CD4-positive, alpha-beta memory T cell (primary cell): ENCODE measurements at regions not wholly inside any gene's neighbourhood (a gene's known extent, or its start where the extent isn't known, plus 50 kb on each side); places are given as distances from the start of the nearest gene placed in this dataset.

Source experiments
- CTCF ChIA-PET: fragments of 350-600 bp; sonication (Branson Sonifier 250); formaldehyde crosslinking; loops from one replicate; lab custom pipeline; 2021; ENCODE audit warnings: inconsistent platforms; ENCODE audit not compliant: partially characterized antibody; lab: Charles Lee
- POLR2A ChIA-PET: fragments of 350-600 bp; sonication (Branson Sonifier 250); formaldehyde crosslinking; loops from one replicate; lab custom pipeline; 2021; ENCODE audit not compliant: partially characterized antibody; lab: Charles Lee
- DNase-seq, 5 donors: peaks; one replicate each; pipeline versions ENCODE4 v3.0.0 to v3.0.0-alpha.2; 2020 to 2022; ENCODE audit warnings: mixed read lengths in 1 of 5
- H3K27ac ChIP-seq: one replicate; pipeline ENCODE4 v1.7.0; 2013; ENCODE audit warnings: low read depth, low read length
- H3K27me3 ChIP-seq: 2 replicates; pipeline ENCODE4 v1.7.0; 2013; ENCODE audit warnings: mild to moderate bottlenecking, low read length, moderate library complexity; ENCODE audit not compliant: insufficient read depth
- H3K36me3 ChIP-seq: 2 replicates; pipeline ENCODE4 v1.7.0; 2013; ENCODE audit warnings: mild to moderate bottlenecking, low read length, moderate library complexity; ENCODE audit not compliant: insufficient read depth
- H3K4me1 ChIP-seq: 2 replicates; pipeline ENCODE4 v1.7.0; 2013; ENCODE audit warnings: mild to moderate bottlenecking, low read length, moderate library complexity; ENCODE audit not compliant: insufficient read depth
- H3K4me3 ChIP-seq, 2 donors: one replicate each; pipeline ENCODE4 v1.7.0; 2013; ENCODE audit warnings: low read length in 2 of 2, mild to moderate bottlenecking in 1 of 2
- H3K9me3 ChIP-seq, 2 donors: one replicate each; pipeline ENCODE4 v1.7.0; 2013; ENCODE audit warnings: low read length in 2 of 2, control low read depth in 1 of 2; ENCODE audit not compliant: control insufficient read depth in 1 of 2
- H3K27ac Mint-ChIP-seq, 7 donors: one replicate each; pipeline ENCODE4 v1.8.0; 2020 to 2021; ENCODE audit warnings: mixed read lengths in 7 of 7, mild to moderate bottlenecking in 6 of 7, inconsistent platforms in 3 of 7, moderate library complexity in 3 of 7
- H3K27me3 Mint-ChIP-seq, 2 donors: one replicate each; pipeline ENCODE4 v1.8.0; 2020 to 2021; ENCODE audit warnings: mixed read lengths in 2 of 2
- H3K36me3 Mint-ChIP-seq, 2 donors: one replicate each; pipeline ENCODE4 v1.8.0; 2020 to 2021; ENCODE audit warnings: mixed read lengths in 2 of 2, inconsistent platforms in 1 of 2, mild to moderate bottlenecking in 1 of 2
- H3K4me1 Mint-ChIP-seq, 4 donors: one replicate each; pipeline ENCODE4 v1.8.0; 2020 to 2021; ENCODE audit warnings: mixed read lengths in 4 of 4, mild to moderate bottlenecking in 1 of 4
- H3K4me3 Mint-ChIP-seq, 8 donors: one replicate each; pipeline ENCODE4 v1.8.0; 2020 to 2021; ENCODE audit warnings: mixed read lengths in 8 of 8, mild to moderate bottlenecking in 7 of 8, moderate library complexity in 6 of 8, inconsistent platforms in 3 of 8
- H3K9me3 Mint-ChIP-seq, 8 donors: one replicate each; pipeline ENCODE4 v1.8.0; 2020 to 2021; ENCODE audit warnings: mixed read lengths in 8 of 8, mild to moderate bottlenecking in 5 of 8, inconsistent platforms in 3 of 8, moderate library complexity in 1 of 8
- intact Hi-C: fragments of 100-400 bp; cut with micrococcal nuclease; formaldehyde crosslinking; loops from one replicate; pipeline ENCODE4 v1.15.1; 2023

GRCh38 chr14:53613404-53614253 lies 343.0 kb downstream of the BMP4 start:
- no peaks in the 10 kb centered on the region for H3K36me3 ChIP-seq
- H3K9me3 Mint-ChIP-seq: peaks cover 2 to 18% (median 7%) of the 10 kb centered on the region in 8 donors
- no peaks in the 10 kb centered on the region for H3K4me1 ChIP-seq
- peak overlapping the region in 1 of 8 donors; percentile 17 for H3K4me3 Mint-ChIP-seq
- no peak for DNase-seq
- intact Hi-C loops: no loop called here
- H3K27ac Mint-ChIP-seq: no peak overlapping the region
- no peaks in the 10 kb centered on the region for H3K36me3 Mint-ChIP-seq
- no peak overlapping the region for H3K27ac ChIP-seq
- no peak overlapping the region for H3K4me3 ChIP-seq
- ChIA-PET POLR2A (no interaction called here), CTCF (no interaction called here)
- no peaks in the 10 kb centered on the region for H3K27me3 Mint-ChIP-seq
- no peaks in the 10 kb centered on the region for H3K27me3 ChIP-seq
- H3K4me1 Mint-ChIP-seq: no peaks in the 10 kb centered on the region
- H3K9me3 ChIP-seq: no peaks in the 10 kb centered on the region

- no peaks in the 10 kb centered on the region for H3K4me1 Mint-ChIP-seq
- H3K27ac ChIP-seq: no peak overlapping the region
- no peaks in the 10 kb centered on the region for H3K9me3 ChIP-seq
- H3K27ac Mint-ChIP-seq: no peak overlapping the region
- DNase-seq: no peak
- no peaks in the 10 kb centered on the region for H3K36me3 ChIP-seq
- H3K4me3 ChIP-seq: no peak overlapping the region
- no peak overlapping the region for H3K4me3 Mint-ChIP-seq
- CTCF ChIA-PET: no interaction called here
- intact Hi-C loops: no loop called here
- no peaks in the 10 kb centered on the region for H3K27me3 ChIP-seq
- H3K36me3 Mint-ChIP-seq: no peaks in the 10 kb centered on the region
- H3K27me3 Mint-ChIP-seq: no peaks in the 10 kb centered on the region
- no peaks in the 10 kb centered on the region for H3K4me1 ChIP-seq
- POLR2A ChIA-PET: no interaction called here
- H3K9me3 Mint-ChIP-seq: peaks cover 2 to 16% (median 7%) of the 10 kb centered on the region in 8 donors
Observed at GRCh38 chr14:53610947-53611346, 345.7 kb downstream of the BMP4 start.

- H3K36me3 ChIP-seq: no peaks in the 10 kb centered on the region
- H3K27me3 ChIP-seq: no peaks in the 10 kb centered on the region
- no peak overlapping the region for H3K27ac ChIP-seq
- H3K27ac Mint-ChIP-seq: no peak overlapping the region
- no peaks in the 10 kb centered on the region for H3K27me3 Mint-ChIP-seq
- DNase-seq: no peak
- H3K36me3 Mint-ChIP-seq: no peaks in the 10 kb centered on the region
- H3K4me3 Mint-ChIP-seq: no peak overlapping the region
- intact Hi-C loops: no loop called here
- H3K9me3 Mint-ChIP-seq: peaks cover 2 to 16% (median 6%) of the 10 kb centered on the region in 8 donors
- no peak overlapping the region for H3K4me3 ChIP-seq
- H3K9me3 ChIP-seq: no peaks in the 10 kb centered on the region
- POLR2A ChIA-PET: no interaction called here
- H3K4me1 Mint-ChIP-seq: no peaks in the 10 kb centered on the region
- CTCF ChIA-PET: no interaction called here
- no peaks in the 10 kb centered on the region for H3K4me1 ChIP-seq
Observed at GRCh38 chr14:53609009-53609408, 347.6 kb downstream of the BMP4 start.

- H3K4me1 Mint-ChIP-seq: no peaks in the 10 kb centered on the region
- H3K9me3 Mint-ChIP-seq: peaks cover under 1 to 12% (median 4%) of the 10 kb centered on the region in 8 donors
- H3K36me3 ChIP-seq: no peaks in the 10 kb centered on the region
- H3K27ac Mint-ChIP-seq: no peak overlapping the region
- no peaks in the 10 kb centered on the region for H3K9me3 ChIP-seq
- H3K27ac ChIP-seq: no peak overlapping the region
- no peaks in the 10 kb centered on the region for H3K27me3 Mint-ChIP-seq
- ChIA-PET CTCF (no interaction called here), POLR2A (no interaction called here)
- DNase-seq: no peak
- no peaks in the 10 kb centered on the region for H3K27me3 ChIP-seq
- intact Hi-C loops: no loop called here
- H3K4me3 Mint-ChIP-seq: no peak overlapping the region
- H3K4me1 ChIP-seq: no peaks in the 10 kb centered on the region
- no peaks in the 10 kb centered on the region for H3K36me3 Mint-ChIP-seq
- no peak overlapping the region for H3K4me3 ChIP-seq
Observed at GRCh38 chr14:53608369-53608768, 348.3 kb downstream of the BMP4 start.

GRCh38 chr14:53606203-53606602 lies 350.4 kb downstream of the BMP4 start:
- Mint-ChIP-seq H3K4me3 (no peak overlapping the region), H3K4me1 (no peaks in the 10 kb centered on the region), H3K27me3 (no peaks in the 10 kb centered on the region), H3K27ac (no peak overlapping the region), H3K9me3 (peaks cover 0 to 7% (median 4%) of the 10 kb centered on the region in 8 donors), H3K36me3 (no peaks in the 10 kb centered on the region)
- intact Hi-C loops: no loop called here
- POLR2A ChIA-PET: no interaction called here
- Histone ChIP-seq H3K27ac (no peak overlapping the region), H3K4me3 (no peak overlapping the region), H3K4me1 (no peaks in the 10 kb centered on the region), H3K9me3 (no peaks in the 10 kb centered on the region), H3K27me3 (no peaks in the 10 kb centered on the region), H3K36me3 (no peaks in the 10 kb centered on the region)
- no peak for DNase-seq
- CTCF ChIA-PET: no interaction called here

- H3K36me3 Mint-ChIP-seq: no peaks in the 10 kb centered on the region
- POLR2A ChIA-PET: no interaction called here
- H3K4me1 Mint-ChIP-seq: no peaks in the 10 kb centered on the region
Observed at GRCh38 chr14:53605562-53605961, 351.1 kb downstream of the BMP4 start.

GRCh38 chr14:53603994-53604393 lies 352.6 kb downstream of the BMP4 start:
- no peaks in the 10 kb centered on the region for H3K27me3 Mint-ChIP-seq
- Histone ChIP-seq H3K27me3 (no peaks in the 10 kb centered on the region), H3K4me3 (no peak overlapping the region), H3K27ac (no peak overlapping the region), H3K9me3 (no peaks in the 10 kb centered on the region), H3K36me3 (no peaks in the 10 kb centered on the region), H3K4me1 (no peaks in the 10 kb centered on the region)
- H3K9me3 Mint-ChIP-seq: peaks cover 0 to 6% (median under 1%) of the 10 kb centered on the region in 8 donors
- CTCF ChIA-PET: no interaction called here
- H3K4me3 Mint-ChIP-seq: no peak overlapping the region
- H3K4me1 Mint-ChIP-seq: no peaks in the 10 kb centered on the region
- intact Hi-C loops: no loop called here
- H3K27ac Mint-ChIP-seq: no peak overlapping the region
- no peak for DNase-seq
- H3K36me3 Mint-ChIP-seq: no peaks in the 10 kb centered on the region
- POLR2A ChIA-PET: no interaction called here

More at GRCh38 chr14:53605562-53605961, 351.1 kb downstream of the BMP4 start:
- CTCF ChIA-PET: no interaction called here
- no peaks in the 10 kb centered on the region for H3K4me1 ChIP-seq
- H3K27me3 ChIP-seq: no peaks in the 10 kb centered on the region
- no peak for DNase-seq
- H3K36me3 ChIP-seq: no peaks in the 10 kb centered on the region
- H3K9me3 ChIP-seq: no peaks in the 10 kb centered on the region
- peaks cover 0 to 7% (median 1%) of the 10 kb centered on the region in 8 donors for H3K9me3 Mint-ChIP-seq
- H3K4me3 ChIP-seq: no peak overlapping the region
- no peak overlapping the region for H3K27ac ChIP-seq
- H3K27ac Mint-ChIP-seq: no peak overlapping the region
- no peak overlapping the region for H3K4me3 Mint-ChIP-seq
- intact Hi-C loops: no loop called here
- H3K27me3 Mint-ChIP-seq: no peaks in the 10 kb centered on the region
